ENCODE measurements at regions not wholly inside any gene's neighbourhood (a gene's known extent, or its start where the extent isn't known, plus 50 kb on each side); places are given as distances from the start of the nearest gene placed in this dataset.

DNA sequence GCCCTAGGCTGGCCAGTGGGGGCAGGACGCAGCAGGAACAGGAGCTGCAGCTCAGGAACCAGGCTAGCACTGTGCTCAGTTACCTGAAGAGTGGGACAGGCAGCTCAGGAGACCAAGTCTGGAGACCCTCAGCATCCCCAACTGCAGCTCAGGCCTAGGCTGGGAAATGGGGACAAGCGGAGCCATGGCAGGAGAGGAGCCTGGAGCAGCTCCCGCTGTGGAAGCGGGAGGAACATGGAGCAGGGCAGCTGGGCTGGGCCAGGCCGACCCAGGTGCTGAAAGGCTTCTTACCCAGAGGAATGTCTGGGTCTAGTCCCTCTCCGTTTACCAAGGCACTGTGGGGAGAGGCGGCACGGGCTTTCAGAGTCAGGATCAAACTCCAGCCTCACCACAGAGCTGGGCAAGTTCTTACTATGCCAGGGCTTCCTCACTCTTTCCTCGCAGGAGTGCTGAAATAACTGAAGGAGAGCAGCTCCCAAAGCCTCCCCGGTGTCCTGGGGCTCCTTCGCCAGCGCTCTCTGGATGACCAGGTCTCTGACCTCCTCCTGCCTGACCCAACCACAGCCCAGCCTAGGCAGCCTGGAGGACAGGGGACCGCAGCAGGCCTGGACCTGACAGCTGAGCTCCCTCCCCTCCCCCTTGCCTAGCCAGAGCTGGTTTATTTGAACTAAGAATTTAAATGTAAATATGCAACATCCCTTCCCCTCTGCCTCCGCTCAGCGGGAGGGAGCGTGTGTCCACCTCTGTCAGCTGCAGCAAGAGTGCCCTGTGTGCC lies 247.8 kb upstream of the SIX2 start:
- intact Hi-C loops (cut with DNase I): no loop called here
- DNase-seq: no peak

DNA sequence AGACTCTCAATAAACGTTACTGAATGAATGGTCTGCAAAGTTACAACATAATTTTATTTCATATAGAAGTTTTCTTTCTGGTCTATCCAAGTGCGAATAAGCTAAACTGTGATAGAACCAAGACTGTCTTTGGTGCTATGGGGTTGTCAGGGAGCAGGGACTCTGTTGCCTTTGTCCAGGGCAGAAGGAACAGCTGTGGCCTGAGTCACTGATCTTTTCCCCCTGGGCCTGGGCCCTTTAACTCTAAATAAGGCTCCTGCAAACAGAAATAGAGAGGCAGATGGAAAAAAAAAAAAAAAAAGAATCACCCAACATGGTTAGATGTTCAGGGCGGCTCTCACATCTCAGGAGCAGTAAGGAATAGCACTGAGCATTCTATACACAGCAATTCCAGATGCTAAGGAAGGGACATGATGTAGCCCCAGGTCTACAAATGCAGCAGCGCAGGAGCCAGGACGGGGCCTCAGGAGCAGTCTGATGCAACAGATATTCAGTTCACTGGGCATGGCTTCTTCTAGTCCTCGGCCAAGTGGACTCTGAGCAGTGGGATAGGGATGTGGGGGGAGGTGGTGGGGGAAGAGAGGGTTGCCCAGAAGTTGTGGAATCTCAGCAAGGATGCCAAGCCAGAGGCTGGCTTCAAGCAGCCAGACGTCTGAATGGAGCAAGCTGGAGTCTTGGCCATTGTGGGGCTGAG lies 247.1 kb upstream of the SIX2 start:
- DNase-seq: peak in 2 of 10 donors; percentile 13 to 26
- intact Hi-C loops (cut with DNase I): no loop called here

DNA sequence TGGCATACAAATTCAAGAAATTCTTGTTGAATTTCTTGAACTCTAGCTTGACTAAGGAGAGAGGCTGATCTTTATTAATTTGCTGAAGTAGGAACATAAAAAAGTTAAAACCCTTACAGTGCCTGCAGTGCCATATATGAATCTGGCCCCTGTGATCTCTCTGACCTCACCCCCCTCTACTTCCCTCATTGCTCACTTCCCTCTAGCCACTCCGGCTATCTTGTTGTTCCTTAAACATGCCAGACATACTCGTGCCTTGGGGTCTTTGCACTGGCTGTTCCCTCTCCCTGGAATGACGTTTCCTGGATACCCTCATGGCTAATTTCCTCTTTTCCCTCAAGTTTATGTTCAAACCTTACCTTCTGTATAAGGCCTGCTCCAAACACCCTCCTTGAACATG lies 246.3 kb upstream of the SIX2 start:
- intact Hi-C loops (cut with DNase I): no loop called here
- no peak for DNase-seq

DNA sequence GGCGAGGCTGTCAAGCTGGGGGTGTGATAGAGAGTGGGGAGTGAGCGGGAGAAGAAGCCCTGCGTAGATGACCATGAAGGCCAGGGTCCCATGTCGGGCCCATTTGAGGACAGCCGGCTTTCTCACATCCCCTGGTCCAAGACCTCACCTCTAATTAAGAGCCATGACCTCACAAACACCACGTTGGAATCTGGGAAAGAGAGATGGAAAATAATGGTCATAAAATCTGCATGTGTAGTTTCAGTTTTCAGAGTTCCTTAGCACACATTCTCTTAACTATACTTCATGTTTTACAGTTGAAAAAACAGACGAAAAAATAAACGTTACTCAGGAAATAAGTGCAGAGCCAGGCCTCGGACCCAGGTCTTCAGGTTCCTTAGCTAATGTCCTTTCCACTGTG lies 244.8 kb upstream of the SIX2 start:
- no peak for DNase-seq
- intact Hi-C loops (cut with DNase I): no loop called here

DNA sequence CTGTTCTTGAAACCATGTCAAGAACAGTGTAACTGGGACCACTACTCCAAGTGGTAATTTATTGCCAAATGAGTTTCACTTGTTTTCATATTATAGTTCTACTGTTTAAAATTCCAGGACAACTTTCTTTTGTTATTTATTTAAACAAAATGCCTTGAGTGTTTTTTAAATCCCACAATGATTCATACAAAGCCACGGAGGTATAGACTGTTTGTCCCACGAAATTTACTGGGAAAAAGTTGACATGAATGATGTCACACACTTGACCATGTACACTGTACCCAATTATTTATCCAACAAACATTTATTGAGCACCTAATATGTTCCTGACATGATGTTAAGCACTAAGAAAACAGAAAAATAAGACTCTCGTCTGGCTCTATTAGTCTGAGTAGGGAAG lies 243.9 kb upstream of the SIX2 start:
- DNase-seq: no peak
- intact Hi-C loops (cut with DNase I): no loop called here

DNA sequence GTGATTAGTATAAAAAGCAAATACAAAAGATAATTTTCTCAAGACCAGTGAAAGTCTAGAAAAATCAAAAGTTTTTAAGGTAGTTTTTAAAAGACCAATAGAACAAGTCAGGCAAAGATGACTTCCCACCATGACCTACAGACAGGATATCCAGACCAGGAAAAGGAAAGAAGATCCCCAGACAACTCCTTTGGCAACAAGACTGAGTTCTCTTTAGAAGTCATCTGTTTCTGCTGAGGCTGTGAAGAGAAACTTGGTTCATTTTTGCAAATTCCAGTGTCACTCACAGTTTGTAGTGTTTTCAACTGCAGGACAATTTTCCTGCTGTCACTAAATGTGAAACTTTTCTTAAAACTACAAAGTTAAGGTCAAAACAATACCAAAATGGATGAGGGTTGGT lies 240.9 kb upstream of the SIX2 start:
- intact Hi-C loops (cut with DNase I): no loop called here
- no peak for DNase-seq

DNA sequence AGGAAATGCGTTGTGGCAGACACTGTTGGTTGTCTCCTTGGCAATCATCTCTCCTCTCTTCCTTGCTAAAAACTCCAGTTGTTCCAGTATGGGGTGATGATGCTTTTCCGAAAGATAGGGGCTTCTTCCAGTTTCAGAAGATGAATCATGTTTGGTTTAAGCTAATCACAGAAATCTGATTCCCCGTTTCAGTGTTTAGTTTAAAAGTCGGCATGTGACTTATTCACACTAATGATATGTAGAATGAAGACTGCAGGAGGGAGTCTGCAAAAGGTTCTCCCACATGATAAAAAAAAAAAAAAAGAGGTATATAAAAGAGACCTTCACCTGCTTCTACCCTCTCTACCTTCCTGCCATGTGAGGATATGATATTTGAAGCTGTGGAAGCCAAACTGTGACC lies 239.0 kb upstream of the SIX2 start:
- intact Hi-C loops (cut with DNase I): no loop called here
- no peak for DNase-seq

DNA sequence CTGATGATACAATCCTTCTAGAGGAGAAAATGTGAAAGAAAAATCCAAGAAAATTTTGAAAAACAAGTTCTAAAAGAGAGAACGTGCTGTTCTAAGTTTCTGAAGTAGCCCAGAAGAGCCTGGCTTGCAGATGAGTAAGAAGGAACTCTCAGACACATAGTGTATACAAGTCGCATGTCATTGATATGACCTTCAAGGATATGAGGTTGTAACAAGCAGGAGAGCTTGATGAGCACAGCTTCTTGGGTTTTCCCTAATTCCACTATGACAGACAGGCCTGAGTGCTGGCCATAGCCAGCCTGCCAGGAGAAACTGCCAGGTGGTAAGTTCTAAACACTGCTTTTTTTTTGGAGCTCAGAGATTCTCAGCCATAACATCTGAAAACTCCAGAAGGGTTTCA lies 235.7 kb upstream of the SIX2 start:
- intact Hi-C loops (cut with DNase I): no loop called here
- DNase-seq: no peak

DNA sequence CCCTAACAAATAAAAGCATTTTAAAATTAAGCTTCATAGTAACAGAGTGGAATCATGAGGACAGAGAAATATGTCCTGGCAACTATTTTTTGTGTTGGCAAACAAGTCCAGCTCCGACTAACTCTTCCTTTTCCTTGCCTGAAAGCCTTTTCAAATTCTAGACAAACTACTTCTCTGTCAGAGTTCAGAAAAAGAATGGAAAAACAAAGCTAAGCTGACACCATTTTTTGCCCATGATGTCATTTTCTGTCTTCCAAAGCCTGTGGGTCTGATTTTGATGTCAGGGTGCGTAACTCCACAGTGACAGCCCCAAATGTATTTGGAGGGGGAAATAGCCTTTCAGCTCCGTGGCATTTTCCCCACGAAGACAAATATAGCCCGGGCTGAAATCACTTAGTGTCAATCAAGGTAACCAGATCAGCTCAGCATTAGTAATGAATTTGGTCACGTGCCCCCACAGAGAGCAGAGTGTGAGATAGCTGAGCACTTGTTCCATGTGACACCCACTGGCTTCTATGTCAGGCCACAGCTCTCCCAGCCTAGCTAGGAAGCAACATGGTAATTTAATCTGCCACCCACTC lies 233.0 kb upstream of the SIX2 start:
- intact Hi-C loops (cut with DNase I): no loop called here
- no peak for DNase-seq

DNA sequence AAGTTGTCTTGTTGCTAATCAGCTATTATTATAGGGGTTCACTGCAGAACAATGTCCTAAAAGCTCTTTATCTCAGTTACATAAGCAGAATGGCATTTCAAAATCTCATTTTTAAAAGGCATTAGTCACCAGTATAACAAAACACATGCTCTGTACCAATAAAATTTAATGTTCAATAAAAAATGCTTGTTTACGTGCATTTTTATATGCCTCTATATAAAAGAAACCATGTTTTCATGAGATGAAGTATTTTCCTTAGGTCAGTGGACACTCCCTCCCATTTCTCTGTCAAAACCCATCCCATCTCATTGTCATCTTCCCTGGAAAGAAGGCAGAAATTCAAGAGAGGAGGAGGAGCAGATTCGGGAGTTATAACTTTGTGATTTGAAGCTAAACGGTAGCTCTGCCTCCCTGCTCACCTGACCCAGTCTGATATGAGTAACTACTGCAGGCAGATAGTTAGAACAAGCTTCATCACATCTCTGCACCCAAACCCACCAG lies 231.9 kb upstream of the SIX2 start:
- no peak for DNase-seq
- intact Hi-C loops (cut with DNase I): no loop called here

DNA sequence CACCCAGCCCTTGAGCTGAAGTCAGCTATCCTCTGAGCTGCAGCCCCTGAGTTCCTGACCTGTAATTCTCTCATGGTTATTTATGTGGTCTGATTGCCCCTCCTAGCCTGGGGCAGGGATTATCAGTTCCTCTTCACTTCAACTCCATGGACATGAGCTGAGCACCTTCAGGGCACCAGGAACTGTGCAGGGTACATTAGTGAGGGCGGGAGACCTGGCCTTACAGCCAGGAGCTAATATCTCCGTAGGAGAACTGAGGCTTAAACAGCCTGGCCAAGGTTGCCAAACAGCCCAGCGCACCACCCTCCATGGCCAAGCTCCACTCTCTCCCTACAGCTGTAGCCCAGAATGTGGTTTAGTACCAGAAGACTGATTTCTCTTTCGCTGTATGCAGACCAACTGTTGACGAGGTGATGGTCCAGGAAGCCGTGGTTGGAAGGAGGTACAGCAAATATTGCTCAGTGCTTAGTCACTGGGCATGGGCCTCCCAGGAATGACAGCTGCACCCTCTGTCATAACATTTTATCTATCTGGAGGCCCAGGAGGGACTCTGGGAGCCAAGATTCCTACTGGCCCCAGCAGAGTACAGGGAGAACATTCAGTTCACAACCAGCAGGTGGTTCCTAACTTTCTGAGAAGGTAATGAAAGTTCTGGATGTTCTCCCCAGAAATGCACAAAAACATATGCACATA lies 228.7 kb upstream of the SIX2 start:
- no peak for DNase-seq
- intact Hi-C loops (cut with DNase I): no loop called here

DNA sequence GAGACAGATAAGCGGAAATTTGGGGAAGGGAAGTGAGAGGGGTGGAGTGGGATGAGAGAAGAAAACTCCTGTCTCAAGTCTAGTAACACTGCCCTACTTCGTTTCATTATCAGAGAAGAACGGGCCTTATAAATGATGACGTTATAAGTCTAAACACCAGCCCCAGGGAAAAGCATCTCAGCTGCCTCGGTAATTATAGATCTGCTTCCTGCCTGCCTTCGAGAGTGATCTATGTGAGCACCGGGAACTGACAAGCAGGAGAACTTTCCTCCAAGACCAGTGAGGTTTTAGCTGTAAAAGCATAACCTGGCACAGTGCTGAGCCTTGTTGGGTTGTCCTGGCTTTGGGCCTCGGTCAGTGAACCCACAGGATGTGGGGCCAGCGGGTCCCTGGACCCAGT lies 227.9 kb upstream of the SIX2 start:
- DNase-seq: no peak
- intact Hi-C loops (cut with DNase I): no loop called here

DNA sequence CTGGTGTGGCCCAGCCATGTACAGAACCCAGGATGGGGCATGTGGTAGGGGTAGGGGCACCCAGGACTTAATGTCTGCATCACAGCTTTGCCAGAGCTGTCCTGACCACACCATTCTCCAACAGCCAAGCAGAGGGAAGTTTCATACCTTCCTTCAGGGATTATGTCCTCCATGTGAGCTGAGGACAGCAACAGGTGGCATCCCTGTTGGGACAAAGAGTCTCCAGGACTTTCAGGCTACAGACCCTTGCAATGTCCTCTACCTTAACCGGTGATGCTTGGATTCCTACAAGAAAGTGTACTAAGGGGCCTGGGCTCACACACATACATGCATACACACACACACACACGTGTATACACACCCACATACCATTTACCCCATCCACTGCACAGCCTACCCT lies 227.0 kb upstream of the SIX2 start:
- intact Hi-C loops (cut with DNase I): no loop called here
- no peak for DNase-seq

DNA sequence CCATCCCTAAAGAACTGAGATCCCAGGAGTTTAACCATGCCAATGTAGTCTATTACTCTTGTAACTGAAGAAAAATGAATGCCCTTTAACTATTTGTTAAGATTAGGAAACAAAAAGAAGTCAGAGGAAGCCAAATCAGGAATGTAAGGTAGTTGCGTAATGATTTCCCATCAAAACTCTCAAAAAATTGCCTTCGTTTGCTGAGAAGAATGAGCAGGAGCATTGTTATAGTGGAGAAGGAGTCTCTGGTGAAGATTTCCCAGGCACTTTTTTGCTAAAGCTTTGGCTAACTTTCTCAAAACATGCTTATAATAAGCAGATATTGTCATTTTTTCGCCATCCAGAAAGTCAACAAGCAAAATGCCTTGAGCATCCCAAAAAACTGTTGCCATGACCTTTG lies 224.0 kb upstream of the SIX2 start:
- DNase-seq: no peak
- intact Hi-C loops (cut with DNase I): no loop called here

DNA sequence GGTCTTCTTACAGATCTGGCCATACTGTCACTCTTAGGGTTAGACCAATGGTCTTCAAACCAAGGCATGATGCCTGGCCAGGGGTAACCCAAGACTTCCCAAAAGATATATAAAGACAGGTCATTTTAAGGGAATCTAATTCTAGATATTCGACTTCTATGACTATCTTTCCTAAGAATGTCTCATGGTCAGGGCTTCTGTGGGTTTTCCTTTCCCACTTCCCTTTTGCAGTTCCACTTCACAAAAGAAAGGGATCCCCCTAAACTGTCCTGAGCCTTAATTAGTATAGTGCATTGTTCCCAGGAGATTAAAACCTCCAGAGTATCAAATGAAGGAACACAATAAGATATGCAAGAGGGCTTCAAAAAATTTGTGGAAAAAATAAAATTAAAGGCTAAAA lies 223.6 kb upstream of the SIX2 start:
- intact Hi-C loops (cut with DNase I): no loop called here
- DNase-seq: no peak

DNA sequence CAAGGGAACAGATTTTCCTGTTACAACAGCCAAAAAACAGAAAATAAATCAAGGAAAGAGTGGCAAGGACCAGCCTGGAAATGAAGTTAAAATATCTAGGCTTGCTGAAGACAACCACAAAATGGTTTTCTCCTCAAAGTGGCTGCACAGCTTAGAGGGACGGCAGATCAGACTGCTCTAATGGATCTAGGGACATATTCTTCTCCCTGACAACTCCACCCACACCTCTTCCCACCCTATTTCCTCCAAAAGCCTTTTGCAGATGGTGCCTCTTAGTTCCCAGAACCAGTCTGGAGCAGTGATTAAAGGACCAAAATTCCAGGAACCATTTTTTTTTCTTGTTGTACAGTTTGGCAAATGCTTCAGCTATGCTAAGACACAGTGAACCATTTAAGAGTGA lies 220.2 kb upstream of the SIX2 start:
- DNase-seq: no peak
- intact Hi-C loops (cut with DNase I): no loop called here

DNA sequence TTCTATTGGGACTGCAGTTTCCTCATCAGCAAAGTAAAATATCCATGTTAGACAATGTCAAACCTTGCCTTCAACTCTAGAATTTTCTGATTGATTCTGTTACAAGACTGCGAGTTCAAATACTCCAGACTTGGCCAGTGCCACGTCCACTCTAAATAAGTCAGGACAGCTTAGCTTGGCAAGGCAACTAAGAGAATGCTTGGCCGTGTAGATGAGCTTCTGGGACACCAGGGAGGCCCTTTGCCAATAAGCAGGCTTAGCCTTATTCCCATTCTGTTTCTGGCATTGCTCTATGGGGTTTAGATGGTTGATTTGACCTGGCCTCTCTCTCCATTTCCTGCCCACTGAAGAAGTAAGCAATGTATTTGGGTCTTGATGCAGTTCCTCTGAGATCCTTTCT lies 218.1 kb upstream of the SIX2 start:
- DNase-seq: no peak
- intact Hi-C loops (cut with DNase I): no loop called here

DNA sequence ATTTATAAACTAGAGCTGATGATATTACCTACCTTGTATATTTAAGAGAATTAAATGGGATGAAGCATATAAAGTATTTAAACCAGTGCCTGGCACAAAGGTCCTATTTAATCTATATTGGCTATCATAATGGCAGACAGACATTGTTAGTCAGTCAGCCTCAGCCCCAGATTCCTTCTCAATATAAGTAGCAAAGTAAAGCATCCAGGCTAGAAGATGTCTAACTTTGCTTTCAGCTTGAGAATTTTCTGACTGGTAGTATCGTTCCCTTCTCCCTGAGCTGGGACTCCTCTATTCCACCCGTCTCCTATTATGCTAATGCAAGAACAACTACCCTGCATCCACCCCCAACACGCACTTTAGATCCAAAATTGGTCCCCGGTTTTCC lies 215.7 kb upstream of the SIX2 start:
- no peak for DNase-seq
- intact Hi-C loops (cut with DNase I): no loop called here

DNA sequence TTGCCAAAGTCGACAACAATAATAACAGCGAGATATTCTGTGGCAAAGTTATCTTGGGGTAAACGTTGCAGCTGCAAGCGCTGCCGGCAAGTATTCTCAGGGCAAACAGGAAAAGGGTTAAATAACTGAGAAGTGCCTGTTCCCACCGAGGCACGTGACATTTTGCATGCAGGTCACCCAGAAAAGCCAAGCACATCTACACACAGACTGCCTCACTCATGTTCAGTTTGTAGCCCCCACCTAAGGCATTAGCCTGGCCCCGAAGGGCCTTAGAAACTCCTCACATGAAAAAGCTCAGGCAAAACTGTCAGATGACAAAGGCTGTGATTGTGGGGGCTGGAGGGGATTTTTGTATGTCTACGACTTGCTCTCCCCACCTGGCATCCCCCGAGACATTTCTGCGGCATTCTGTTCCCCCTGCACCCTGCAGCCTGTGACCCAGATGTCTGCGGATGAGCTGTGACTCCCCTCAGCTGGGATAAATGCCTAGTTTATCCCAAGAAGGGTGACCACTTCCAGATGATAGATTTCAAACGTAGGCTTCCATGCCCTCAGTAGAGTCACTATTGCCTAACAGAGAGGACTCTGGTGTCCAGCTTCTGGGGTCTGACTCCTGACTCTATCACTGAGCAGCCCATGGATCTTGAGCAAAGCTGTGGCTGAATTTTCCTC lies 215.2 kb upstream of the SIX2 start:
- intact Hi-C loops (cut with DNase I): no loop called here
- DNase-seq: no peak

DNA sequence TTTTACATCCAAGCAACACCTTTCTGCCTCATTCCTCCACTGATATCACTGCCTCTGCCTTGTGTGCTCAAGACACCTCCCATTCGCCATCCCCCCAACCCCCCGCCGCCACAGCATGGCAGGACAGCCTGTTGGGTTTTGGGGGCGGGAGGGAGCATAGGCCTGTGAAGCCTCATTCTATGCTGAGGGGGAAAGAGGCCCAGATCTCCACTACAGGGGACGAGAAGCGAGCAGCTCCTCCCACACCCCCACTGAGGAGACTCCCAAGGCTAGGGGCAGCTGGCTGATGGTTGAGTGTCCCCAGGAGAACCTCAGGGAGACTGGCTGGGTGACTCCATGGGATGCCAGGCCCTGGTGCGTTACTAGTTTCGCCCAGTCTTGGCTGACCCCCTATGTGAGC lies 214.3 kb upstream of the SIX2 start:
- intact Hi-C loops (cut with DNase I): no loop called here
- no peak for DNase-seq

DNA sequence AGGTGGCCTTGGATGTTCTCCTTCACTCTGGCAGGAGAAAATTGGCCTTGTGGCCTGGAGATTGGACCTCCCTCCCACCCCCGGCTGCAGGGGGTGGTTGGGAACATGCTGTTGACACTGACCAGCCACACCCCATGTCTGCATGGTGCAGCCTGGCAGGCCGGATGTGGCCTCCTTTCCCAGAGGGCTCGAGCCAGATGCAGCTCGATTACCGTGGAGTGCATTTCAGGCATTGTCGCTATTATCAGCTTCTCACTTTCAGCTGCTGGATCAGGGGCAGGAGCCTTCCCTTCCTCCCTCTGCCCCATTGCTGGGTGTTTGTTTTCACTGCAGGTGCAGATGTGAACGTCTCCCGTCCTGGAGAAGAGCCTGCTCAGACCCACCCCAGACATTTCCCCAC lies 211.0 kb upstream of the SIX2 start:
- intact Hi-C loops (cut with DNase I): no loop called here
- DNase-seq: no peak

All from posterior cingulate gyrus (tissue), 11 donors.